Esophagus muscularis mucosa (tissue), 4 donors: ENCODE measurements at regions not wholly inside any gene's neighbourhood (a gene's known extent, or its start where the extent isn't known, plus 50 kb on each side); places are given as distances from the start of the nearest gene placed in this dataset.

ENCODE experiments used
- DNase-seq: peaks from one replicate; pipeline ENCODE4 v3.0.0-alpha.2; 2017; ENCODE audit errors: extremely low spot score
- H3K27ac ChIP-seq, 4 donors: fragments of 200-600 bp; sonication (generic); replicated peaks in 1 of 4; 1 replicate in 3 of 4; 2 replicates in 1 of 4; pipeline ENCODE4 v1.5.1; 2016 to 2019; ENCODE audit warnings: mild to moderate bottlenecking in 1 of 4
- H3K27me3 ChIP-seq, 4 donors: fragments of 200-600 bp; sonication (generic); one replicate each; pipeline versions ENCODE4 v1.5.1 to v1.6.0; 2016 to 2019
- H3K36me3 ChIP-seq, 4 donors: fragments of 200-600 bp; sonication (generic); one replicate each; pipeline ENCODE4 v1.5.1; 2016 to 2019
- H3K4me1 ChIP-seq, 4 donors: fragments of 200-600 bp; sonication (generic); one replicate each; pipeline ENCODE4 v1.5.1; 2016 to 2019
- H3K4me3 ChIP-seq, 4 donors: fragments of 200-600 bp; sonication (generic); 1 replicate in 2 of 4; 2 replicates in 2 of 4; pipeline ENCODE4 v1.5.1; 2016 to 2019; ENCODE audit warnings: mild to moderate bottlenecking in 4 of 4, moderate library complexity in 1 of 4
- H3K9me3 ChIP-seq, 4 donors: fragments of 200-600 bp; sonication (generic); 1 replicate in 3 of 4; 2 replicates in 1 of 4; pipeline ENCODE4 v1.5.1; 2016 to 2019
- EP300 ChIP-seq: sonication (generic); formaldehyde crosslinking; IDR thresholded peaks from one replicate; pipeline ENCODE4 v1.6.1; 2017; ENCODE audit warnings: antibody characterized with exemption
- POLR2A ChIP-seq: fragments of 450-650 bp; IDR thresholded peaks from one replicate; pipeline ENCODE4 v1.6.1; 2017; ENCODE audit warnings: antibody characterized with exemption, moderate library complexity, mild to moderate bottlenecking, low read depth
- POLR2AphosphoS5 ChIP-seq, 2 donors: sonication (generic); formaldehyde crosslinking; IDR thresholded peaks; one replicate each; pipeline ENCODE4 v1.6.1; 2017; ENCODE audit warnings: antibody characterized with exemption in 2 of 2
- WGBS: methylation state at CpG from one replicate; pipeline ENCODE4 v1.1.5; 2018; 5-methylcytosine and 5-hydroxymethylcytosine counted together
- intact Hi-C: fragments of 100-400 bp; cut with DNase I; formaldehyde crosslinking; loops from one replicate; pipeline ENCODE4 v1.15.1; 2023
- TF ChIP-seq, protein P1 (sequence below), 3 experiments: fragments of 200-600 bp in 2 of 3; fragments of 450-650 bp in 1 of 3; sonication (generic) in 2 of 3; IDR thresholded peaks; one replicate each; pipeline ENCODE4 v1.5.1; 2017 to 2019; ENCODE audit warnings: antibody characterized with exemption in 3 of 3, mild to moderate bottlenecking in 2 of 3, moderate library complexity in 1 of 3

DNA sequence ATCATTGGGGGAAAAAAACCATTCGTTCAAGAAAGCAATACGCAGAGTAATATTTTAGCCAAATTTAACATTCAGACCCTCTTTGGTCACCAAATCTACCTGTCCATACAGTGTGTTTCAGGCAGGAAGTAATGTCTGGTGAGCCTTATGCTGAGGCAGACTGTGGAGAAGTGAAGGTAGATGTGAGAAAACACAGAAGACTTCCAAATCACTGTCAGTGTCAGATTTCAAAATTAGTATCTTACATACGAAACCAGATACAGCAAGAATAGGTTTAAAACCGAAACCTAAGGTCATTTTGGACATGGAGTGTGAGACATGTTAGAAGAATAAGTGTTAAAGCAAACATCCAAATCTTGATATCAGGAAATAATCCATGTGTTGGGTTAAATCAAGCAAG, 664.5 kb upstream of the HTR2C start:
- DNase-seq, result no peak
- Histone ChIP-seq H3K4me3 (no peak overlapping the region), H3K36me3 (no peaks in the 10 kb centered on the region), H3K9me3 (no peaks in the 10 kb centered on the region), H3K27ac (no peak overlapping the region), H3K27me3 (no peaks in the 10 kb centered on the region), H3K4me1 (no peaks in the 10 kb centered on the region)
- intact Hi-C loops, result no loop called here
- TF ChIP-seq, protein P1, sequence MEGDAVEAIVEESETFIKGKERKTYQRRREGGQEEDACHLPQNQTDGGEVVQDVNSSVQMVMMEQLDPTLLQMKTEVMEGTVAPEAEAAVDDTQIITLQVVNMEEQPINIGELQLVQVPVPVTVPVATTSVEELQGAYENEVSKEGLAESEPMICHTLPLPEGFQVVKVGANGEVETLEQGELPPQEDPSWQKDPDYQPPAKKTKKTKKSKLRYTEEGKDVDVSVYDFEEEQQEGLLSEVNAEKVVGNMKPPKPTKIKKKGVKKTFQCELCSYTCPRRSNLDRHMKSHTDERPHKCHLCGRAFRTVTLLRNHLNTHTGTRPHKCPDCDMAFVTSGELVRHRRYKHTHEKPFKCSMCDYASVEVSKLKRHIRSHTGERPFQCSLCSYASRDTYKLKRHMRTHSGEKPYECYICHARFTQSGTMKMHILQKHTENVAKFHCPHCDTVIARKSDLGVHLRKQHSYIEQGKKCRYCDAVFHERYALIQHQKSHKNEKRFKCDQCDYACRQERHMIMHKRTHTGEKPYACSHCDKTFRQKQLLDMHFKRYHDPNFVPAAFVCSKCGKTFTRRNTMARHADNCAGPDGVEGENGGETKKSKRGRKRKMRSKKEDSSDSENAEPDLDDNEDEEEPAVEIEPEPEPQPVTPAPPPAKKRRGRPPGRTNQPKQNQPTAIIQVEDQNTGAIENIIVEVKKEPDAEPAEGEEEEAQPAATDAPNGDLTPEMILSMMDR (IDR thresholded peaks at IDR 0.05), result no peak
- no peak for TF ChIP-seq POLR2AphosphoS5 (IDR thresholded peaks at IDR 0.05)
- TF ChIP-seq POLR2A, result no peak
- 63% methylated on average over 4 of the region's 4 CpGs for WGBS

DNA sequence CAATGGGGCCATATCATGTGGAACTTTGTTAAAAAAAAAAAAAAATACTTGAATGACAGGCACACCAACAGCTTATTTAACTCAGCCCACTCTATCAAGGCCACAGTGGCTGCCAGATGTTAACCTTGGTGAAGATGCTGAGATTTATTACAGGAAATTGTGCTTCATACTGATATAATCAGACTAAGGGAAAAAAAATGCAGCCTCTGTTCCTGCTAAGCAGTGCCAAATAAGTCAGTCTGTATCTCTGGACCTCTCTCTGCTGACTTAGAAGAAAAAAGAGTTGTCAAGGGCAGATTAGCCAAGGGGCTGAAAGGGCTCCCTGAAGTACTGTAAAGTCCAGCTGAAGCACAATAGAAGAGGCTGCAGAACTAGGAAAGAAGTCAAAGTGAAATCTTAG, 677.7 kb upstream of the HTR2C start:
- H3K4me1 ChIP-seq, result no peaks in the 10 kb centered on the region
- intact Hi-C loops, result no loop called here
- no peak overlapping the region for H3K4me3 ChIP-seq
- H3K27me3 ChIP-seq, result no peaks in the 10 kb centered on the region
- no peaks in the 10 kb centered on the region for H3K36me3 ChIP-seq
- no peak overlapping the region for H3K27ac ChIP-seq
- DNase-seq, result no peak
- H3K9me3 ChIP-seq, result no peaks in the 10 kb centered on the region
- no peak for TF ChIP-seq POLR2A
- TF ChIP-seq EP300, result no peak

DNA sequence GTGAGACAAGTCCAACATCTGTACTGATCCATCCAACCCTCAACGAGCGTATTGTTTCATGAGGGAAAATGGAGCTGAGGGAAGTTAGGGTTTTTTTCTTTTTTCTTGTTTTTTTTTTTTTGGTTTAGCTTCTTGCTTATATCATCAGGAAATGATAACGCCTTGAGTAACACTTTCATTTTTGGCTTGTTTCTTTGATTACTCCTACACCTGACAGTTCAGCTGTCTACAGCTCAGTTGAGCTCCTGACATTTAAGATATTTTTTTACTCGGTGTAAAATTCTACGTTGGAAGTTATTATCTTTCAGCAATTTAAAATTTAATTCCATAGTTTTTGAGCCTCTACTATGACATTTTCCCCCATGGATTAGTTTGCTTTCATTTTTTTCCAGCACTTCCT, 691.0 kb upstream of the HTR2C start:
- DNase-seq, result no peak
- peaks cover 0 to 11% (median 0%) of the 10 kb centered on the region in 4 donors for H3K9me3 ChIP-seq
- WGBS, result 72% methylated on average over 5 of the region's 5 CpGs
- intact Hi-C loops, result no loop called here
- H3K27ac ChIP-seq, result no peak overlapping the region
- no peaks in the 10 kb centered on the region for H3K36me3 ChIP-seq
- H3K27me3 ChIP-seq, result peaks cover 0 to 3% (median 0%) of the 10 kb centered on the region in 4 donors
- TF ChIP-seq POLR2AphosphoS5 (IDR thresholded peaks at IDR 0.05) (no peak), POLR2A (no peak), EP300 (no peak)
- TF ChIP-seq, protein P1 (IDR thresholded peaks at IDR 0.05), result no peak
- H3K4me3 ChIP-seq, result no peak overlapping the region
- no peaks in the 10 kb centered on the region for H3K4me1 ChIP-seq

DNA sequence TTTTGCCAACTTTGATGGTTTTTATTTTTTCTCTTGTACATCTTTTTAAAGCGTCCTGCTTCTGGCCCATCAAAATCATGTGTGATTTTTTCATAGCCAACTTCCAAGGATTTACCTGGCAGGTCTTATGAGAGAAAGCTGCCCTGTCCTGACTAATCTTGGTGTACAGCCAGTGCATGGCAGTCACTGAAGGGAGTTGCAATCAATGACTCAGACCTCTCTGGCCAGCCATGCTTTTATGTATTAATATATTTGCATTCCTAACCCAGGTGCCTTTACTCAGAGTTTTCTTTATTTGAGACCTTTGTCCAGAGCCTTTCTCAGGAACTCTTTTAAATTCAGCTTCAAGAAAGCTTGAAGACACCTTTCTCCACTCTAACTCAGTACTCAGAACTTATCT, 691.5 kb upstream of the HTR2C start:
- WGBS, result 77% methylated on average over 1 of the region's 1 CpG

DNA sequence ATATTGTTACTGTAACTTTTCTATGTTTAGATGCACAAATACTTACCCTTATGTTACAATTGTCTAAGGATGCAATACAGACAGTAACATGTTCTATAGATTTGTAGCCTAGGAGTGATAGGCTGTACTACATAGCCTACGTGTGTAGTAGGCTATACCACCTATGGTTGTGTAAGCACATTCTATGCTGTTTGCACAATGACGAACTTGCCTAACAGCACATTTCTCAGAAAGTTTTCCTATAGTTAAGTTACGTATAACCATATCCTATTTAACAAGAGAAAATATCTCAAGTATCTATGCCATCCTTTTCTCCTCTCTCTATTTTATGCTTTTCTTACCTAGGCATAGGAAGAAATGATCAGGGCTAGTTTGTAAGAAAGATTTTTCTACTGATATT, 710.8 kb upstream of the HTR2C start:
- Histone ChIP-seq H3K27me3 (no peaks in the 10 kb centered on the region), H3K4me3 (no peak overlapping the region), H3K9me3 (no peaks in the 10 kb centered on the region), H3K27ac (no peak overlapping the region), H3K36me3 (no peaks in the 10 kb centered on the region), H3K4me1 (no peaks in the 10 kb centered on the region)
- no peak for DNase-seq
- 82% methylated on average over 3 of the region's 3 CpGs for WGBS
- intact Hi-C loops, result no loop called here
- TF ChIP-seq EP300 (no peak), POLR2A (no peak), POLR2AphosphoS5 (IDR thresholded peaks at IDR 0.05) (no peak)
- TF ChIP-seq, protein P1 (IDR thresholded peaks at IDR 0.05), result no peak

More for the DNA sequence above, 691.5 kb upstream of the HTR2C start:
- Histone ChIP-seq H3K36me3 (no peaks in the 10 kb centered on the region), H3K9me3 (peaks cover 0 to 11% (median 0%) of the 10 kb centered on the region in 4 donors), H3K4me1 (no peaks in the 10 kb centered on the region), H3K4me3 (no peak overlapping the region), H3K27ac (no peak overlapping the region), H3K27me3 (peaks cover 0 to 3% (median 0%) of the 10 kb centered on the region in 4 donors)
- DNase-seq, result no peak
- TF ChIP-seq, protein P1 (IDR thresholded peaks at IDR 0.05), result no peak
- TF ChIP-seq POLR2AphosphoS5 (IDR thresholded peaks at IDR 0.05) (no peak), EP300 (no peak), POLR2A (no peak)
- intact Hi-C loops, result no loop called here
